ENCODE measurements at regions not wholly inside any gene's neighbourhood (a gene's known extent, or its start where the extent isn't known, plus 50 kb on each side); places are given as distances from the start of the nearest gene placed in this dataset.
"Not testable (repeated sequence)": the region's sequence is repeated elsewhere in the genome, so short reads cannot be mapped to it uniquely, and the experiment has no call there.

- no peak for DNase-seq (ENCODE audit: low read depth in 1 of 2, low spot score in 2 of 2)
- Histone ChIP-seq H3K27me3 (replicated peaks) (no peaks in the 10 kb centered on the region), H3K27ac (no peak overlapping the region), H3K4me1 (replicated peaks) (peaks cover 26% of the 10 kb centered on the region), H3K9me3 (replicated peaks) (peaks cover 3% of the 10 kb centered on the region; the same call in 1 of the 2 replicates), H3K36me3 (no peaks in the 10 kb centered on the region), H3K4me3 (no peak overlapping the region)
Measured at GRCh38 chr15:66994927-66995656, 70.3 kb upstream of the SMAD3 start.

GRCh38 chr15:66996094-66996493, 69.3 kb upstream of the SMAD3 start:
- H3K4me1 ChIP-seq (replicated peaks) = peaks cover 26% of the 10 kb centered on the region
- H3K27ac ChIP-seq = no peak overlapping the region

GRCh38 chr15:66997212-66997611, 68.2 kb upstream of the SMAD3 start:
- DNase-seq (ENCODE audit: low read depth in 1 of 2, low spot score in 2 of 2) = peak; percentile 39 to 65
- H3K4me1 ChIP-seq (replicated peaks) = peaks cover 26% of the 10 kb centered on the region
- H3K4me3 ChIP-seq = no peak overlapping the region
- peak overlapping the region; percentile 41 for H3K27ac ChIP-seq
- no peaks in the 10 kb centered on the region for H3K27me3 ChIP-seq (replicated peaks)
- H3K9me3 ChIP-seq (replicated peaks) = peaks cover 3% of the 10 kb centered on the region; the same call in 1 of the 2 replicates
- no peaks in the 10 kb centered on the region for H3K36me3 ChIP-seq

More at GRCh38 chr15:66996094-66996493, 69.3 kb upstream of the SMAD3 start:
- H3K36me3 ChIP-seq = no peaks in the 10 kb centered on the region
- H3K9me3 ChIP-seq (replicated peaks) = peaks cover 3% of the 10 kb centered on the region; the same call in 1 of the 2 replicates
- no peaks in the 10 kb centered on the region for H3K27me3 ChIP-seq (replicated peaks)
- no peak for DNase-seq (ENCODE audit: low read depth in 1 of 2, low spot score in 2 of 2)
- H3K4me3 ChIP-seq = no peak overlapping the region

GRCh38 chr15:66998234-66998633, 67.2 kb upstream of the SMAD3 start:
- H3K27me3 ChIP-seq (replicated peaks); DNase-seq (ENCODE audit: low read depth in 1 of 2, low spot score in 2 of 2); H3K36me3 ChIP-seq; H3K9me3 ChIP-seq (replicated peaks); H3K4me3 ChIP-seq: not testable (repeated sequence)
- H3K27ac ChIP-seq = peak overlapping the region; percentile 41; the same call in 1 of the 2 replicates
- peaks cover 30% of the 10 kb centered on the region for H3K4me1 ChIP-seq (replicated peaks)

GRCh38 chr15:66999046-66999968, 66.1 kb upstream of the SMAD3 start:
- no peak overlapping the region for H3K27ac ChIP-seq
- H3K9me3 ChIP-seq (replicated peaks) = peaks cover 3% of the 10 kb centered on the region; the same call in 1 of the 2 replicates
- no peak for DNase-seq (ENCODE audit: low read depth in 1 of 2, low spot score in 2 of 2)
- peaks cover 41% of the 10 kb centered on the region for H3K4me1 ChIP-seq (replicated peaks)
- no peaks in the 10 kb centered on the region for H3K27me3 ChIP-seq (replicated peaks)
- H3K4me3 ChIP-seq = no peak overlapping the region
- no peaks in the 10 kb centered on the region for H3K36me3 ChIP-seq

GRCh38 chr15:67000896-67001295, 64.5 kb upstream of the SMAD3 start:
- Histone ChIP-seq H3K27ac (no peak overlapping the region), H3K9me3 (replicated peaks) (peaks cover 2% of the 10 kb centered on the region; the same call in 1 of the 2 replicates), H3K4me3 (no peak overlapping the region), H3K4me1 (replicated peaks) (peaks cover 51% of the 10 kb centered on the region), H3K36me3 (no peaks in the 10 kb centered on the region), H3K27me3 (replicated peaks) (no peaks in the 10 kb centered on the region)
- peak in 1 of 2 experiments; percentile 21 for DNase-seq (ENCODE audit: low read depth in 1 of 2, low spot score in 2 of 2)

- H3K9me3 ChIP-seq (replicated peaks) = no peaks in the 10 kb centered on the region
- no peak overlapping the region for H3K27ac ChIP-seq
- H3K27me3 ChIP-seq (replicated peaks) = no peaks in the 10 kb centered on the region
- no peaks in the 10 kb centered on the region for H3K36me3 ChIP-seq
- H3K4me3 ChIP-seq = no peak overlapping the region
- peaks cover 48% of the 10 kb centered on the region for H3K4me1 ChIP-seq (replicated peaks)
- no peak for DNase-seq (ENCODE audit: low read depth in 1 of 2, low spot score in 2 of 2)
Measured at GRCh38 chr15:67002368-67002767, 63.0 kb upstream of the SMAD3 start.

GRCh38 chr15:67003586-67003985, 61.8 kb upstream of the SMAD3 start:
- DNase-seq (ENCODE audit: low read depth in 1 of 2, low spot score in 2 of 2) = peak; percentile 57 to 63
- Histone ChIP-seq H3K27me3 (replicated peaks) (no peaks in the 10 kb centered on the region), H3K9me3 (replicated peaks) (no peaks in the 10 kb centered on the region), H3K4me3 (no peak overlapping the region), H3K4me1 (replicated peaks) (peaks cover 38% of the 10 kb centered on the region), H3K27ac (peak overlapping the region; percentile 59), H3K36me3 (no peaks in the 10 kb centered on the region)

- Histone ChIP-seq H3K9me3 (replicated peaks) (no peaks in the 10 kb centered on the region), H3K36me3 (no peaks in the 10 kb centered on the region), H3K27ac (peak overlapping the region; percentile 59), H3K27me3 (replicated peaks) (no peaks in the 10 kb centered on the region), H3K4me1 (replicated peaks) (peaks cover 38% of the 10 kb centered on the region), H3K4me3 (no peak overlapping the region)
- DNase-seq (ENCODE audit: low read depth in 1 of 2, low spot score in 2 of 2) = no peak
Measured at GRCh38 chr15:67004142-67004541, 61.3 kb upstream of the SMAD3 start.

GRCh38 chr15:67005294-67005996, 60.0 kb upstream of the SMAD3 start:
- Histone ChIP-seq H3K36me3 (no peaks in the 10 kb centered on the region), H3K9me3 (replicated peaks) (no peaks in the 10 kb centered on the region)
- peak; percentile 79 to 81 for DNase-seq (ENCODE audit: low read depth in 1 of 2, low spot score in 2 of 2)

GRCh38 chr15:67006083-67007065, 59.0 kb upstream of the SMAD3 start:
- Histone ChIP-seq H3K4me1 (replicated peaks) (peaks cover 57% of the 10 kb centered on the region), H3K27me3 (replicated peaks) (no peaks in the 10 kb centered on the region), H3K27ac (peak overlapping the region; percentile 61), H3K4me3 (no peak overlapping the region), H3K9me3 (replicated peaks) (no peaks in the 10 kb centered on the region), H3K36me3 (no peaks in the 10 kb centered on the region)
- DNase-seq (ENCODE audit: low read depth in 1 of 2, low spot score in 2 of 2) = peak in 1 of 2 experiments; percentile 41

More at GRCh38 chr15:67005294-67005996, 60.0 kb upstream of the SMAD3 start:
- Histone ChIP-seq H3K27me3 (replicated peaks) (no peaks in the 10 kb centered on the region), H3K27ac (peak overlapping the region; percentile 61), H3K4me3 (no peak overlapping the region), H3K4me1 (replicated peaks) (peaks cover 48% of the 10 kb centered on the region)

Data from SJSA1 (cell line).